ENCODE measurements at regions not wholly inside any gene's neighbourhood (a gene's known extent, or its start where the extent isn't known, plus 50 kb on each side); places are given as distances from the start of the nearest gene placed in this dataset.

- intact Hi-C loops (cut with DNase I, micrococcal nuclease) = loop anchor here in 1 of 2 donors (10.0 kb wide), 1 partner anchor 189 kb away; the partner anchor contains the start of gene JAG1
- peak; percentile 85 to 91 (median 85) for DNase-seq
- Histone ChIP-seq H3K36me3 (ENCODE audit: low read depth) (no peaks in the 10 kb centered on the region), H3K4me1 (ENCODE audit: low read depth) (peaks cover 17% of the 10 kb centered on the region), H3K9me3 (no peaks in the 10 kb centered on the region), H3K4me3 (no peak overlapping the region)
- no peak for TF ChIP-seq CTCF (IDR thresholded peaks at IDR 0.05)
- ATAC-seq = peak; percentile 96
Measured at GRCh38 chr20:10864076-10864672, 190.4 kb upstream of the JAG1 start.

- DNase-seq = no peak
- intact Hi-C loops (cut with DNase I, micrococcal nuclease) = loop anchor here in 1 of 2 donors (10.0 kb wide), 1 partner anchor 193 kb away; the partner anchor contains the start of gene JAG1
- peaks cover 12% of the 10 kb centered on the region for H3K4me1 ChIP-seq (ENCODE audit: low read depth)
- no peak overlapping the region for H3K4me3 ChIP-seq
- no peak for ATAC-seq
- no peak for TF ChIP-seq CTCF (IDR thresholded peaks at IDR 0.05)
- no peaks in the 10 kb centered on the region for H3K36me3 ChIP-seq (ENCODE audit: low read depth)
- no peaks in the 10 kb centered on the region for H3K9me3 ChIP-seq
Measured at GRCh38 chr20:10868299-10868698, 194.5 kb upstream of the JAG1 start.

- Histone ChIP-seq H3K4me1 (ENCODE audit: low read depth) (no peaks in the 10 kb centered on the region), H3K4me3 (no peak overlapping the region), H3K36me3 (ENCODE audit: low read depth) (no peaks in the 10 kb centered on the region), H3K9me3 (peaks cover 3% of the 10 kb centered on the region)
- intact Hi-C loops (cut with DNase I, micrococcal nuclease) = no loop called here
- no peak for TF ChIP-seq CTCF (IDR thresholded peaks at IDR 0.05)
- ATAC-seq = no peak
- DNase-seq = no peak
Measured at GRCh38 chr20:10873026-10873425, 199.2 kb upstream of the JAG1 start.

- Histone ChIP-seq H3K36me3 (ENCODE audit: low read depth) (no peaks in the 10 kb centered on the region), H3K4me3 (no peak overlapping the region), H3K4me1 (ENCODE audit: low read depth) (no peaks in the 10 kb centered on the region), H3K9me3 (peaks cover 3% of the 10 kb centered on the region)
- ATAC-seq (no peak), DNase-seq (no peak)
- no peak for TF ChIP-seq CTCF (IDR thresholded peaks at IDR 0.05)
- intact Hi-C loops (cut with DNase I, micrococcal nuclease) = no loop called here
Measured at GRCh38 chr20:10875653-10876052, 201.9 kb upstream of the JAG1 start.

- H3K4me1 ChIP-seq (ENCODE audit: low read depth) = no peaks in the 10 kb centered on the region
- H3K4me3 ChIP-seq = no peak overlapping the region
- peaks cover 3% of the 10 kb centered on the region for H3K9me3 ChIP-seq
- ATAC-seq = no peak
- no peak for DNase-seq
- TF ChIP-seq CTCF (IDR thresholded peaks at IDR 0.05) = no peak
- intact Hi-C loops (cut with DNase I, micrococcal nuclease) = no loop called here
- H3K36me3 ChIP-seq (ENCODE audit: low read depth) = no peaks in the 10 kb centered on the region
Measured at GRCh38 chr20:10876558-10876957, 202.8 kb upstream of the JAG1 start.

- no peak for TF ChIP-seq CTCF (IDR thresholded peaks at IDR 0.05)
- ATAC-seq (no peak), DNase-seq (no peak)
- H3K4me1 ChIP-seq (ENCODE audit: low read depth) = no peaks in the 10 kb centered on the region
- intact Hi-C loops (cut with DNase I, micrococcal nuclease) = no loop called here
- H3K9me3 ChIP-seq = peaks cover 3% of the 10 kb centered on the region
- no peaks in the 10 kb centered on the region for H3K36me3 ChIP-seq (ENCODE audit: low read depth)
- H3K4me3 ChIP-seq = no peak overlapping the region
Measured at GRCh38 chr20:10877342-10877741, 203.5 kb upstream of the JAG1 start.

Measured in mucosa of descending colon (tissue), 3 donors.